Right forelimb (tissue), 1 donor: ENCODE measurements at regions not wholly inside any gene's neighbourhood (a gene's known extent, or its start where the extent isn't known, plus 50 kb on each side); places are given as distances from the start of the nearest gene placed in this dataset.
A peak's percentile ranks its signal among the peaks of the same experiment; 100 is the strongest.
"Not testable (repeated sequence)": the region's sequence is repeated elsewhere in the genome, so short reads cannot be mapped to it uniquely, and the experiment has no call there.

ENCODE experiments used
- DNase-seq: peaks from one replicate; pipeline ENCODE4 v3.0.0-alpha.2; 2018

- no peak for DNase-seq
These were observed 104.7 kb downstream of the GPR85 start for GRCh38 chr7:112981966-112982365.

DNA sequence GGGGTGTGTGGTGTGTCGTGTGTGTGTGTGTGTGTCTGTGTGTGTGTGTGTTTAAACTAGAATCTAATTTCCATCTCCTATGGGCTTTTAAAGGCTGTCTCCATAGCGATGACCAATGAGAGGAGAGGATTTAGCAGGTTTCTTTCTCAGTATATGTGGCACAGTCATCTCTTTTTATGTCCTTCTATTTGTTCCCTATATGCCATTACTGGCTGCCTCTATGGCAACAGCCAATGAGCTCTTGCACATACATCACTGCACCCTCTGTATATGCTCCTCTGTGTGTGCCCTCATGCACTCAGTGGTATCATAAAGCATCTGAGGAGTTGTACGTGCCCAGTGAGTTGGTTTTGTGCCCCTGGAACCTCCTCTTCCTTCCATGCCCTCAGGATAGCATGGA, 107.6 kb downstream of the GPR85 start:
- not testable (repeated sequence) for DNase-seq

DNA sequence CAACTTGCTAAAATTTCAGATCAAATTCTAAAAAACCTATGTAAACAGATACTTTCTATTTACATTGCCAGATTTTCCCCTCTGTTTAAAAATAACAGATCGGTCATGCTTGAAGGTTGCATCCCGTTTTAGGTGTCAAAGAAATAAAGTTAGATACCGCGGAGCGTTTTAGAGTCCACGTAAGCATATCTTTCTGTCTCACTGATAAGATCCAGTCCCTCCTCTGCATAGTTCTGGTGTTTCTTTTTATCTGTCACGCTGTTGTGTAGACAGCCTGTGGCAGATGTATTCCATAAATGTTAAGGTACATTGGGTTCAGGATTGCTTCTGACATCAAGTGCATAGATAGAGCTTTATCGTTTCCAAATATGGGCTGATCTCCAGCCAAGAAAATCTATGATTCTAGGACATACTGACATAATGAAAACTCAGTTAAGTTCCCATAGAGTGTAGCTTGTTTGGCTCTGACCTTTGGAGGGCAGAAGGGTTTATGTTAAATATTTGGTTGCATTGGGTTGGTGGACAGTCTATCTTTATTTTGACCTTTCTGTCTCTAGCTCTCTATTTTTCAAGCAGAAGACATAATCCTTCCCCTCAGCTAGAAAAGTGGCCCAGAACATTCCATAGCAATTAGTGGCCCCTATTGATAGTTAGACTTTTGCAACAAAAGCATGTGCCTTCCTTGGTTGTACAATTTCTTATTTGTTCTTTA, 109.2 kb downstream of the GPR85 start:
- not testable (repeated sequence) for DNase-seq

DNA sequence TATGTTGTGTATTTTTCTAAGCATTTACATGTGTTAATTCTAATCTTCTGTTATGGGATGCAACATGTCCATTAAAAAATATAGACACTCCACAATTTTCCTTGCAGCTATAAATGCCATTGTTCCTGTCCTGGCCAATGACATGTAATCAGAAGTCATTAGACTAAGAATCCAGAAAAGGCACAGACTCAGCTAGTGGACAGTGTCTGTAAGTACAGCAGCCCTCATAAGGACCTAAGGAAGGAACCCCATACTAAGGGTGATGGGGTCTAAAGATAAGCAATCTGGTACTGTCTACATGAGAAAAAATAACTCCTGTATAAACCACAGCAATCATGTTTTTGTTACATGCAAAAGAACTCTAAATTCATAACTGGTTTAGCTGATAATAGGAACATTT, 115.9 kb downstream of the GPR85 start:
- no peak for DNase-seq

GRCh38 chr7:112969946-112970345, 116.7 kb downstream of the GPR85 start:
- DNase-seq = no peak

GRCh38 chr7:112965506-112965905, 121.1 kb downstream of the GPR85 start:
- no peak for DNase-seq

DNA sequence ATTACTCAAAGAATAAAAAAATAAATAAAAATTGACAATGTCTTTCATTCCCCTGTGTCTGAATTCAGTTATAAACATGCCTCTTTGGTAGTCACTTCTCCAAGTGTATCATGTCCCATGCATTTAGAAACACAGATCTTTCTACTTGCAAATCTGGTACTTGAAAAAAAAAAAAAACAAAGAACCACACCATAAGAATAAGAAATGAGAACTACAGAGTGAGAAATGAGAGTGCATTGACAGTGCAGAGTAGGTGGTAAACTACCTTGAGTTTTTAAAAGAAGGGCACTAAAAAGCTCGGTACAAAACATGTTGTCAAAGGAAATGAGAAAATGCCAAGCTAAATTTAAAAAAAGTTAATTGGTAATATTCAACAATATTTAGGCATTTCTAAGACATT, 123.0 kb downstream of the GPR85 start:
- DNase-seq = no peak

GRCh38 chr7:112962815-112963214, 123.8 kb downstream of the GPR85 start:
- DNase-seq = no peak

- no peak for DNase-seq
These were observed 127.4 kb downstream of the GPR85 start for GRCh38 chr7:112959276-112959675.

- no peak for DNase-seq
These were observed 127.9 kb downstream of the GPR85 start for GRCh38 chr7:112958775-112959174.

DNA sequence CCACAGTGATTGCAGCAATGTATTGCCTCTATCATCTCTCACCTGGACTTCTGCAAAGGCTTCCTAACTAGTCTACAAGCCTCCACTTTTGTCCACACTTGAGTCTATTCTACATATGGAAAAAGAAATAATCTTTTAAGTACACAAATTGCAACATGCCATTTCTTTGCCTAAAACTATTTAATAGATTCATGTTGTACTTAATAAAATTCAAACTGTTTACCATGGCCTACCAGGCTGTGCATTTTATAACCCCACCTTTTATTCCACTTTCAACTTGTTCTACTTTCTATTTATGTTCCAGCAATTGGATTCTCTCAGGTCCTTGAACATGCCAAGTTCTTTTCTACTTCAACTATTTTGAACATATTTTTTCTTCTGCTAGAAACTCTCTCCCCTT, 128.7 kb downstream of the GPR85 start:
- DNase-seq = no peak

GRCh38 chr7:112953031-112953430, 133.6 kb downstream of the GPR85 start:
- not testable (repeated sequence) for DNase-seq

DNA sequence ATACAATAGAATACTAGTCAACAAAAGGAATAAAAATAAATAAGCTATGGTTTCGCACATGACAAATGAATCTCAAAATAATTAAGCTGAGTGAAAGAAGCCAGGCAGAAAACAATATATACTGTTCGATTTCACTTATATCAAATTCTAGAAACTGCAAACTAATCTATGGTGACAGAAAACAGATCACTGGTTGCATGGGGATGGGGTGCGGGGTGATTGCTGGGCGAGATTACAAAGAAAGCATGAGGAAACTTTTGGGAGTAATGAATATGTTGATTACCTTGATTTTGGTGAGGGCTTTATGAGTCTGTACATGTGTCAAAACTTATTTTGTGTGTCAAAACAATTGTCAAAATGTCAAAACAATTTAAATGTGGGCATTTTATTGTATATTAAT, 135.6 kb downstream of the GPR85 start:
- DNase-seq = no peak

- not testable (repeated sequence) for DNase-seq
These were observed 136.9 kb downstream of the GPR85 start for GRCh38 chr7:112949682-112950081.

GRCh38 chr7:112946350-112946749, 140.3 kb downstream of the GPR85 start:
- no peak for DNase-seq

GRCh38 chr7:112945046-112945445, 141.6 kb downstream of the GPR85 start:
- no peak for DNase-seq

GRCh38 chr7:112942981-112943380, 143.6 kb downstream of the GPR85 start:
- DNase-seq = no peak

GRCh38 chr7:112942125-112942524, 144.5 kb downstream of the GPR85 start:
- not testable (repeated sequence) for DNase-seq

GRCh38 chr7:112940314-112940732, 146.3 kb downstream of the GPR85 start:
- DNase-seq = no peak

GRCh38 chr7:112939574-112940313, 146.9 kb downstream of the GPR85 start:
- DNase-seq = peak; percentile 100

DNA sequence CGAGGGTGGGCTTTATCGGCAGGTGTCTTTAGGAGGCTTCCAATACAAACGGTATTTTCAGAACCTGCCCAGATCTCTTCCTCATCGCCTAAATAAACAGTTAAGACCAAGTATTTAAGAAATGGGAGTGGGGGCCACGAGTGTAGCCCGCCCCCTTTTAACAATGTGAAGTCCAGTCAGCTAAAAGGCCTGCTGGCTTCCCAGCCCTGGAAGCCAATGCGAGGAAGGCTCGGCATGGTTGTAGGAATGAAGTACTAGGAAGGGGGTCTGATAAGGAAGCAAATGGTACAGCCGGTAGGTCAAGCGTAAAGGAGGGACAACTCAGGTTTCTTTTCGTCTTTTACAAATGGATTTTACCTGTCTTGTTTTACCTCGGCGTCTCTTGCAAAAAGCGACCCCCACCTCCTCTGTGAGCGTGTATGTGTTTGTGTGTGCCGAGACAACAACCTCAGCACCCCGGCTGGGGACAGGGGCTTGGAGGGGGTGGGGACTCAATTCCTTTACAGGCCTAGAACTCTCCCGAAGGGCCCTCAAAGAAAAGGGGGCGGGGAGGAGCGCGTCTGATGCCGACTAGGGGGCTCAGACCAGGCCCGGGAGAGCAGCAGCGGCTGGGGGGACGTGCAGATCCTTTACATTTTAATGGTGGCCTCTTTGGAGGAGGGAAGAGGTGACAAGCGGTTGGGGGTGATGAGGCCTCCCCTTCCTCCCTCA, 147.6 kb downstream of the GPR85 start:
- peak; percentile 72 for DNase-seq

GRCh38 chr7:112937651-112938415, 147.6 kb upstream of the TMEM168 start:
- no peak for DNase-seq

DNA sequence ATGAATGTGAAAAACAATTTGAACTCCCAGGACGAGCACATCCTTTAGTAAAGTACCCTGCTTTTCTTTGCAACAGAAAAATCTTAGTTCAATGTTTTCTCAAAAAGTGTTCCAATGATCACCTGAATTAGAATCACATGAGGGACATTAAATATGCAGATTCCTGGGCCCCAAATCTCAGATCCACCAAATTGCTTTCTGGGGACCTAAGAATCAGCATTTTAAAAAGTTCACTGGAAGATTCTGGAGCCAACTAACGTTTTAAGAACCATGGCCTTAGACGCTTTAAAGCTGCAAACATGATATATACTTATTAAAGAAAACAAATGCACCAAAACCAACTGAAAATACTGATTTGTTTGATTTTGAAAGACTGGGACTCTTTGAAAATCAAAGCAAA, 143.4 kb upstream of the TMEM168 start:
- no peak for DNase-seq
